ENCODE measurements at regions not wholly inside any gene's neighbourhood (a gene's known extent, or its start where the extent isn't known, plus 50 kb on each side); places are given as distances from the start of the nearest gene placed in this dataset.

DNA sequence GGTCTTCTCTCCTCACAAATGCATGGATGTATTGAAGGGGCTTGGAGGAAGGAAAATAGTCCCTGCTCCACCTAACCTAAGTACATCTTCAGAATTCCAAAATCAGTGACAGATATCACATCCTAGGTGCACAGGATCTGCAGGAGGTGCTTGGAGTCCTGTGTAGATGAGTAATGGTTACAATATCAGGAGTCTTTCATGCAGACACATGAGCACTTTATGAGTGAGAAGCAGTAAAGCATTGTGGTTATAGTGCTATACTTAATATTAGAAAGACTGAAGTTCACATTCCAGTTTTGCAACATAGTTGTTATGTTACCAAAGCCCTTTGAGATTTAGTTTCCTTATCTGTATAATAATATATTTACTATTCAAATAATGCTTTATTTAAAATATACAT is 516.7 kb downstream of the NEBL start:
- TF ChIP-seq CTCF (IDR thresholded peaks at IDR 0.05) (no peak), POLR2A (IDR thresholded peaks at IDR 0.05) (no peak)

All from esophagus squamous epithelium (tissue), 4 donors.